Small intestine (tissue), 7 donors: ENCODE measurements at regions not wholly inside any gene's neighbourhood (a gene's known extent, or its start where the extent isn't known, plus 50 kb on each side); places are given as distances from the start of the nearest gene placed in this dataset.

Experiments
- DNase-seq, 2 donors: peaks; one replicate each; pipeline versions ENCODE4 v3.0.0 to v3.0.0-alpha.2; 2013
- FAIRE-seq: peaks from 2 replicates; lab custom pipeline; 2012; peaks lifted over from hg19 to GRCh38; lab: Jason Lieb, UNC
- H3K27ac ChIP-seq, 3 donors: one replicate each; pipeline ENCODE4 v1.5.1; 2013; ENCODE audit warnings: low read length in 2 of 3, mild to moderate bottlenecking in 2 of 3, control low read depth in 1 of 3, inconsistent platforms in 1 of 3, low read depth in 1 of 3, moderate library complexity in 1 of 3
- H3K27me3 ChIP-seq, 3 donors: one replicate each; pipeline ENCODE4 v1.6.1; 2013; ENCODE audit warnings: low read length in 3 of 3, inconsistent platforms in 1 of 3; ENCODE audit not compliant: control insufficient read depth in 3 of 3, insufficient read depth in 3 of 3
- H3K36me3 ChIP-seq, 3 donors: one replicate each; pipeline ENCODE4 v1.6.1; 2013; ENCODE audit warnings: low read length in 3 of 3, inconsistent platforms in 1 of 3, low read depth in 1 of 3, mild to moderate bottlenecking in 1 of 3, moderate library complexity in 1 of 3; ENCODE audit not compliant: control insufficient read depth in 3 of 3, insufficient read depth in 2 of 3
- H3K4me1 ChIP-seq, 3 donors: one replicate each; pipeline ENCODE4 v1.6.1; 2013; ENCODE audit warnings: low read length in 2 of 3, inconsistent platforms in 1 of 3, low read depth in 1 of 3, mild to moderate bottlenecking in 1 of 3, moderate library complexity in 1 of 3; ENCODE audit not compliant: control insufficient read depth in 3 of 3, insufficient read depth in 2 of 3
- H3K4me3 ChIP-seq, 3 donors: one replicate each; pipeline ENCODE4 v1.5.1; 2013; ENCODE audit warnings: low read length in 3 of 3, control low read depth in 1 of 3, inconsistent platforms in 1 of 3, low read depth in 1 of 3, mild to moderate bottlenecking in 1 of 3, moderate library complexity in 1 of 3
- H3K9me3 ChIP-seq, 2 donors: one replicate each; pipeline ENCODE4 v1.6.1; 2013; ENCODE audit warnings: low read depth in 1 of 2, low read length in 1 of 2; ENCODE audit not compliant: control insufficient read depth in 2 of 2, insufficient read depth in 1 of 2
- WGBS, 3 donors: extraction: QIAGEN DNeasy Blood & Tissue Kit; methylation state at CpG; one replicate each; pipeline ENCODE4 v1.1.7; 2013; 5-methylcytosine and 5-hydroxymethylcytosine counted together
- donor health status: healthy with polysubstance abuse.
- donor health status: control.
- donor health status: control.
- donor health status: Bipolar disorder and iron deficiency.
- donor health status: healthy.

DNA sequence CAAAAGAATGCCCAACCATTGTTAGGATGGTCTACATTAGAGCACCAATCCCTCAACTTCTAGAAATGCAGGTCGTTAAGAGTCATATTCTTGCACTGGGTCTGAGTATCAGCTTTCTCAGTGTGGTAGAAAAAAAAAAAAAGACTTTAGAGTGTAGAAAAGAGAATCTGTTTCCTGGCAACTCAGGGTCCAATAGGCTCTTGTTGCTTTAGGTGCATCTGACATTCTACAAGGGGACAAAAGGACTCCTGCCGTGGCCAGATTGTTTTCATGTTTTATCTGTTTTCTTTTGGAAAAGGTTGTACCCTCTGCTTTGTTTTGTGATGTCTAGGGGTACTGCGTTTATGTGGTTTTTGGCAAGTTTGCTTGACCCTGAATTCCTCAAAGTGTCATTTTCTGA, 105.4 kb upstream of the KCNK2 start:
- no peak overlapping the region for H3K4me3 ChIP-seq
- no peaks in the 10 kb centered on the region for H3K4me1 ChIP-seq
- H3K27ac ChIP-seq = no peak overlapping the region
- no peaks in the 10 kb centered on the region for H3K36me3 ChIP-seq
- WGBS, 3 donors = 18 to 43% (median 19%) methylated on average over 3 of the region's 3 CpGs
- no peak for FAIRE-seq
- no peak for DNase-seq
- peaks cover 0 to 2% (median 0%) of the 10 kb centered on the region in 3 donors for H3K27me3 ChIP-seq
- no peaks in the 10 kb centered on the region for H3K9me3 ChIP-seq

DNA sequence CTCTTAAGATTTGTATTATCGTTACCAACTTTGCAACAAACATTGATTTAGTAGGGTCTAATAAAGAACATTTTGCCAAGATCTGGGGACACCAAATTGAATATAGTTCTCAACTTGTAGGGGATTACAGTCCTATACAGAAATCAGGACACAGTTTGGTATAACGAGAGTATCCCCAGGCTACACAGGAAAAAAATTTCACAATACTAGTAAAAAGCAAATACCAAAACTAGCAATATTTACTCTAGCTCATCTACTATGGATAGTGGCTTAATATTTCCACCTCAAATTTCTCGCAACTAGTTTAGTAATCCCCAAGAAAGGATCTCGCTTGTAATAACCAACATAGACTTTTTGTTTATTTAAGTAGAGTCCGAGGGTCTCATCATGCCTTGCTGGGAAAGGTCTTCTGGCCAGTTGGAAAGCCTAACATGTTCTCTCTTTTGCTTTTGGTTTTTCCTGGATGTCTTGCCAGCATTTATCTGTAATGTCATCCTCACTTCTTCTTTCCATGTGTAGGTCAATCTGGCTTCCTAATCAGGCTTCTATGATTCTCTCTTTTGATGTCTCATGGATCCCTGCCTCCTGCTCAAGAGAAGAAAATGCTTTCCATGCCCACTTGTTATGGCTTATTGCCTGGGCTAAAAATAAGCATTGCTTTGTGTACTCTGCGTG, 104.7 kb upstream of the KCNK2 start:
- H3K36me3 ChIP-seq = no peaks in the 10 kb centered on the region
- peaks cover 0 to 2% (median 0%) of the 10 kb centered on the region in 3 donors for H3K27me3 ChIP-seq
- 60 to 72% (median 66%) methylated on average over 6 of the region's 6 CpGs for WGBS, 3 donors
- no peak overlapping the region for H3K4me3 ChIP-seq
- H3K4me1 ChIP-seq = no peaks in the 10 kb centered on the region
- FAIRE-seq (no peak), DNase-seq (no peak)
- H3K27ac ChIP-seq = no peak overlapping the region
- H3K9me3 ChIP-seq = no peaks in the 10 kb centered on the region

DNA sequence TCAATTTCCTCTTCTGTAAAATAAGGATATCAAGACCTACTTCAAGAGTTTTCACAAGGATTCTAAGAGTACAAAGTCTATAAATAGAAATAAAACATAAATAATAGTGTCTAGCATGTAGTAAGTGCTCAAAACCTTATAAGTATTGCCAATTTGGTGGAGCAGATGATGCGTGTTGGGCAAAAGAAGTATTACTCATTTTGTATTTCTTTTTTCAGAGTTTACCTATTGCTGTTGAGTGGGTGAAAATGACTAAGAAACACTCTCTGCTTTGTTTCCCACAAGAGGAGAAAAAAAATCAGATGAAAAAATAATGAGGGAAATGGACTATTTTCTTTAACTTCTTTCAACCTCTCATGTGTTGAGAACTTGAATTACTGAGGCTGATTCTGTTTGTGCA, 103.3 kb upstream of the KCNK2 start:
- Histone ChIP-seq H3K4me1 (no peaks in the 10 kb centered on the region), H3K27ac (no peak overlapping the region), H3K4me3 (no peak overlapping the region), H3K27me3 (no peaks in the 10 kb centered on the region), H3K9me3 (no peaks in the 10 kb centered on the region), H3K36me3 (no peaks in the 10 kb centered on the region)
- 76 to 90% (median 82%) methylated on average over 1 of the region's 1 CpG for WGBS, 3 donors
- no peak for FAIRE-seq
- no peak for DNase-seq

DNA sequence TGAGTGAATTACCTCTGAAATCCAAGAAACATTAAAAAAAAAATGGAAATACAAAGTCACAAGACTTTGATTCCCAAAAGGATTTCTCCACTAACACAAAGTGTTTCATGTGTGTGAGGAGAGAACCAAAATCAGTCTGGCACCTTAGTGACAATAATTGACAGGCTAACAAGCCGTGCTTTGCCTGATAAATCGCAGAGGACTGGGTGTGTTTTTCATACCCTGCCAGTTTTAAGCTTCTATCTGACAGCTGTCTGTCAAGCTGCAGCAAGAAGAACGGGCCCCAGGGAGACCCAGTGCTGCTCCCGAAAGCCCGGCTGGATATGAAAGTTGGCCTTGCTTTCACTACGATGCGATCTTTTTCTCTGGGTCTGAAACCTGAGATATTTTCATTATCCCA, 101.6 kb upstream of the KCNK2 start:
- Histone ChIP-seq H3K4me3 (no peak overlapping the region), H3K27ac (no peak overlapping the region), H3K27me3 (no peaks in the 10 kb centered on the region), H3K36me3 (no peaks in the 10 kb centered on the region), H3K9me3 (no peaks in the 10 kb centered on the region), H3K4me1 (no peaks in the 10 kb centered on the region)
- FAIRE-seq (no peak), DNase-seq (no peak)
- WGBS, 3 donors = 73 to 82% (median 81%) methylated on average over 7 of the region's 7 CpGs

DNA sequence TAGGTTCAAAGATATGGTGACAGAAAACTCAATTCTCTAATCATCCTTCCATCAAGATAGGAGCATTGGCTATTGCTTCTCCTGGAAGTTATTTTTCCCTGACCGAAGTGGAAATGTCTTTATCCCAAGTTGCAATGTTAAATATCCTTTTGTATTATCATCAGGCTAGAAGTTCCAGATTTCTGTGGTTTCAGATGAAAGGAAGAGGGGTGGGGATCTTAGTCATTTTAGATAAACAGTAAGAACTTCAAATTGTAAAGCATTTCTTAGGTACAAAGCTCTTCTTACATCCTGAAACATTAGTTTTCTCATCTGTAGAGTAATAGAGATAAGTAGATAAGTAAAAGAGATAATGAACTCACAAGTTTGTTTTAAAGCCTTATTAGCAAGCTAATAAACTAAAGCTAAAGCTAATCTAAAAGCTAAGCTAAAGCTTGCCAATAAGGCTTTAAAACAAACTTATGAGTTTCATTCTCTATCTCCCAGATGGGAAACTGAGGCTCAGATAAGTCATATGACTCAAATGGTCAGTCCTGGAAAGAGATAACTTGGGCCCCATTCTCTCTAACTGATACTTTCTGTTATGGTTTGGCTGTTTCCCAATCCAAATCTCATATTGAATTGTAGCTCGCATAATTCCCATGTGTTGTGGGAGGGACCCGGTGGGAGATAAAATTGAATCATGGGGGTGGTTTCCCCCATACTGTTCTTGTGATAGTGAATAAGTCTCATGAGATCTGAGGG, 99.2 kb upstream of the KCNK2 start:
- Histone ChIP-seq H3K4me1 (no peaks in the 10 kb centered on the region), H3K4me3 (no peak overlapping the region), H3K9me3 (no peaks in the 10 kb centered on the region), H3K27ac (no peak overlapping the region), H3K27me3 (no peaks in the 10 kb centered on the region), H3K36me3 (no peaks in the 10 kb centered on the region)
- DNase-seq = no peak
- FAIRE-seq = no peak
- 70 to 87% (median 81%) methylated on average over 3 of the region's 3 CpGs for WGBS, 3 donors

DNA sequence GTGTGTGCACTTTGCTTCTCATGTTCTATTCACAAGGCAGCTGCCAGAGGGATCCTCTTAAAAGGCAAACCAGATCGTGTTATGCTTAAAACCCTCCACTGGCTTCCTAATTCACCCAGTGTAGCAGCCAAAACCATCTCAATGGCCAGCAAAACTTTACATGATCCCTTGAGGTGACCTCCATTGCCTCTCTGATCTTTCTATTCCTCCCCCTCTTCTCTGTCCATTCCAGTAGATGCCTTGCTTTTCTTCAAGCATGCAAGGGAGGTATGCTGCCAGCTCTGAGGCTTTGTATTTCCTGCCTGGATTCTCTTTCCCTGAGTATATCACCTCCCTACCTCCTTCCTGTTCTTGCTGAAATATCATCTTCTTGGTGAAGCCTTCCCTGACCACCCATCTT, 93.2 kb upstream of the KCNK2 start:
- Histone ChIP-seq H3K9me3 (no peaks in the 10 kb centered on the region), H3K36me3 (no peaks in the 10 kb centered on the region), H3K4me1 (no peaks in the 10 kb centered on the region), H3K27me3 (no peaks in the 10 kb centered on the region), H3K27ac (no peak overlapping the region), H3K4me3 (no peak overlapping the region)
- FAIRE-seq (no peak), DNase-seq (no peak)
- 55 to 62% (median 60%) methylated on average over 1 of the region's 1 CpG for WGBS, 3 donors

DNA sequence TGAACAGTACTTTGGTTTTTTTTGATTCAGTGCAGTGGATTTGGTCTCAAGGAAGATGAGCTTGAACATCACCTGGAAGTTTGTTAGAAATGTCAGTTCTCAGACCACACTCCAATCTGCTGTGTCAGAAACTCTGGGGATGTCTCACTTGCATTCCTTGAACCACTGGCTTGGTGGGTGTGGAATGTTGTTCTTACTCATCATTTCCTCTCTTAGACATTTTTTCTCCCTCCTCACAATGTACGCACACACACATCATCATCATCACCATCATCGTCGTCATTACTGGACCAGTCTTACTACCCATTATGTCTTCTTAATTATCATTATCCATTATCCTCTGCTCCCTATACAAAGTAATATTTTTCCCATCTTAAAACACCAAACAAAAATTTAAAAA, 91.9 kb upstream of the KCNK2 start:
- no peak overlapping the region for H3K4me3 ChIP-seq
- H3K27ac ChIP-seq = no peak overlapping the region
- no peaks in the 10 kb centered on the region for H3K4me1 ChIP-seq
- H3K36me3 ChIP-seq = no peaks in the 10 kb centered on the region
- no peak for FAIRE-seq
- WGBS, 3 donors = 91 to 97% (median 94%) methylated on average over 3 of the region's 3 CpGs
- DNase-seq = no peak
- no peaks in the 10 kb centered on the region for H3K27me3 ChIP-seq
- no peaks in the 10 kb centered on the region for H3K9me3 ChIP-seq

DNA sequence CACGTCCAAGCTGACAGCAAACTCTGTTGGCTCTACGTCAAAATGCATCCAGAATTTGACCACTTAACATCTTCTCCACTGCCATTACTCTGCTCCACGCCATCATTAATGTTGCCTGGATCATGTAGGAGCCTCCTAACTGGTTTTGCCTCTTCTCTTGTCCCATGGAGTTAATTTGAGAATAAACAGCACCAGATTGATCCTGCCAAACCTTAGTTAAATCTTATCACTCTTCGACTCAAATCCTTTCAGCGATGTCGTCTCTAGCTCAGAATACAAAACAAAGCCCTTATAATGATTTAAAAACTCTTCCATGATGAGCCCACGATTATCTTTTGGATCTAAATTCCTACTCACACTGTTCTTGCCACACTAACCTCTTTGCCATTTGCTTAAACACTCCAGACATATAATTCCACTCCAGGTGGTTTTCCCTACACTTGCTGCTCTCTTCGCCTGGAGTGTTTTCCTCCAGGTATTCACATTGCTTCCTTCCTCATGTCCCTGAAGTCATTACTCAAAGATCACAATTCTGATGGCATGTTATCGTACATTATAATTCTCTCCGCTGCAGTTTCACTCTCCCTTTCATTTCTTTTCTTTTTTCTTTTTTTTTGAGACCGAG, 90.7 kb upstream of the KCNK2 start:
- FAIRE-seq = no peak
- H3K4me3 ChIP-seq = no peak overlapping the region
- 67 to 73% (median 72%) methylated on average over 11 of the region's 11 CpGs for WGBS, 3 donors

More for the DNA sequence above, 90.7 kb upstream of the KCNK2 start:
- H3K36me3 ChIP-seq = no peaks in the 10 kb centered on the region
- no peaks in the 10 kb centered on the region for H3K27me3 ChIP-seq
- no peaks in the 10 kb centered on the region for H3K4me1 ChIP-seq
- H3K27ac ChIP-seq = no peak overlapping the region
- no peak for DNase-seq
- no peaks in the 10 kb centered on the region for H3K9me3 ChIP-seq
